SU-DHL-6 (cell line): ENCODE measurements at regions not wholly inside any gene's neighbourhood (a gene's known extent, or its start where the extent isn't known, plus 50 kb on each side); places are given as distances from the start of the nearest gene placed in this dataset.

Source experiments
- EZH2phosphoT487 ChIP-seq: fragments of 200-600 bp; sonication (generic), shearing (Covaris generic); conservative IDR thresholded peaks from 2 replicates; pipeline ENCODE4 v1.6.1; 2018; ENCODE audit warnings: mild to moderate bottlenecking, antibody characterized with exemption, low read length, moderate library complexity, mixed read lengths
- TF ChIP-seq, protein P1 (sequence below): fragments of 200-600 bp; sonication (generic); IDR thresholded peaks from one replicate; pipeline ENCODE4 v1.5.1; 2017; ENCODE audit warnings: antibody characterized with exemption, mild to moderate bottlenecking, low read length, moderate library complexity; ENCODE audit not compliant: insufficient read depth, poor library complexity, severe bottlenecking

DNA sequence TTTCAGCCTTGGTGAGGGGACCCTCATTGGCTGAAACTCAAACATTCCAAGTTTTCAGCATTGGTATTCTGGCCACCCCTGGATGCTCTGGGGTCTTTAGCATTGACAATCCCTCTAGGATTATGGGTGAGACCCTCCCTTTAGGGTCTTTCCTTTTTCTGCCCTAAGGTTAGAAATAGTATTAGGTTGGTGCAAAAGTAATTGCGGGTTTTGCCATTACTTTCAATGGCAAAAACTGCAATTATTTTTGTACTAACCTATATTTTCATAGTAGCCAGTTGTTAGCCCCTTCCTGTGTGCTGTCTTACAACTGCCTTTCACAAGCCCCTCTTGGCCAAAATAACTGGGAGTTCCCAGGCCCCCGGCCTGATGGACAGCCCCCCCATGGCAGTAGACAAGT is 648.4 kb downstream of the PTPRU start:
- TF ChIP-seq, protein P1, sequence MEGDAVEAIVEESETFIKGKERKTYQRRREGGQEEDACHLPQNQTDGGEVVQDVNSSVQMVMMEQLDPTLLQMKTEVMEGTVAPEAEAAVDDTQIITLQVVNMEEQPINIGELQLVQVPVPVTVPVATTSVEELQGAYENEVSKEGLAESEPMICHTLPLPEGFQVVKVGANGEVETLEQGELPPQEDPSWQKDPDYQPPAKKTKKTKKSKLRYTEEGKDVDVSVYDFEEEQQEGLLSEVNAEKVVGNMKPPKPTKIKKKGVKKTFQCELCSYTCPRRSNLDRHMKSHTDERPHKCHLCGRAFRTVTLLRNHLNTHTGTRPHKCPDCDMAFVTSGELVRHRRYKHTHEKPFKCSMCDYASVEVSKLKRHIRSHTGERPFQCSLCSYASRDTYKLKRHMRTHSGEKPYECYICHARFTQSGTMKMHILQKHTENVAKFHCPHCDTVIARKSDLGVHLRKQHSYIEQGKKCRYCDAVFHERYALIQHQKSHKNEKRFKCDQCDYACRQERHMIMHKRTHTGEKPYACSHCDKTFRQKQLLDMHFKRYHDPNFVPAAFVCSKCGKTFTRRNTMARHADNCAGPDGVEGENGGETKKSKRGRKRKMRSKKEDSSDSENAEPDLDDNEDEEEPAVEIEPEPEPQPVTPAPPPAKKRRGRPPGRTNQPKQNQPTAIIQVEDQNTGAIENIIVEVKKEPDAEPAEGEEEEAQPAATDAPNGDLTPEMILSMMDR: no peak
- TF ChIP-seq EZH2phosphoT487: no peak
